NCI-H1930 (cell line): ENCODE measurements at regions not wholly inside any gene's neighbourhood (a gene's known extent, or its start where the extent isn't known, plus 50 kb on each side); places are given as distances from the start of the nearest gene placed in this dataset.
"Not testable (repeated sequence)": the region's sequence is repeated elsewhere in the genome, so short reads cannot be mapped to it uniquely, and the experiment has no call there.

ENCODE experiments used
- DNase-seq, 2 experiments: peaks; one replicate each; lab custom pipeline; 2025; lab: John Stamatoyannopoulos, UW

DNA sequence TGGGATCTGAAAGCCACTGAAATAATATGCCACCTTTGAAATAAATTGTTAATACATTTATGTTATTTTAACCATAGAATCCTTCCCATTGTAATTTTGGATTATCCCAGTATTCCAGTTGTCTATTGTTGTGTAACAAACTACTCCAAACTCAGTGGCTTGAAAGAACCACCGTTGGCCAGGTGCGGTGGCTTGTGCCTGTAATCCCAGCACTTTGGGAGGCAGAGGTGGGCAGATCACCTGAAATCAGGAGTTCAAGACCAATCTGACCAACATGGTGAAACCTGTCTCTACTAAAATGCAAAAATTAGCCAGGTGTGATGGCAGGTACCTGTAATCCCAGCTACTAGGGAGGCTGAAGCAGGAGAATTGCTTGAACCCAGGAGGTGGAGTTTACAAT is 217.6 kb downstream of the IRX2 start:
- DNase-seq: not testable (repeated sequence)

DNA sequence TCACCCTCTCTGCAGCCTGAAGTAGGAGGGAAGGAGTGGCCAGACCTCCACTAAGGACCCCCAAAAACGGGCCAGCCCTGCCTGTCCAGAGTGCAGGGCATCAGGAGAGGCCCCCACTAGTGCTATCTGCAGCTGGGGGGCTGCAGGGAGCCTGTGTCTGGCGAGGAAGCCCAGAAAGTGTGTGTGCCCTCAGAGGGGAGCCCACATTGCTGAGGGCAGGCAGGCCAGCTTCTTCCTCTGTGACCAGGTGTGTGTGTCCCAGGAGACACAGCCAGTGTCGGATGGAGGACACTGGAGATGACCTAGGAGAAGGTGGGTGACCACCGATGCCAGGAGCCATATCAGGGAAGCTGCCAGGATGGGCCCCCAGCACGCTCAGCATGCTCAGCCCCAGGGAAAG is 218.7 kb downstream of the IRX2 start:
- DNase-seq: no peak

DNA sequence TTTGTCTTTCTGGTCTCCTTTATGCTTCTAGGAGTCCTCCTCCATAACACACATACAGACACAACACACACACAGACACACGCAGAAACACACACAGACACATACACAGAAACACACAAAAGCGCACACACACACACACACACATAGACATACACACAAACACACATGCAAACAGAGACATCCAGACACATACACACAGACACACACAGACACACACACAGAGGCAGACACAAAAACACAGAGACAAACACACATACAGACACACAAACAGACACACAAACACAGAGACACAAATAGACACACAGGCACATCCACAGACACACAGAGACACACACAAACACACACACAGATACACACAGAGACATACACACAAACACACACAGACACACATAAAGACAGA is 220.2 kb downstream of the IRX2 start:
- DNase-seq: no peak

DNA sequence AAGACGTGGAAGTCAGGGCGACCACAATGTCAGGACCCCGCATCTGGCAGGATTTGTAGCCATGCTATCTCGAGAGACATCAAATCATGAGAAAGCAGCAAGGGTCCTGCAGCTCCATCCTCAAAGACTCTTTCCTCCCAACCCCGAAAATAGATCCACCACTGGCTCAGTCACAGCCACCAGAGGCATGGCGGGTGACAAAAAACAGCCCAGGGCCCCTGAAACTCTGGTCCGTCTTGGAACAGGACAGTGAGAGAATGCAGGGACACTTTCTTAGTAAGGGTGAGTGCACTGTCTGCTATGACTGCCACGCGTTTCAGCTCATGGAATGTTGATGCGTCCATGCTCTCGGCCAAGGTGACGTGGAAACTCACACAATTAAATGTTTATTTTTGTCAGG is 220.9 kb downstream of the IRX2 start:
- DNase-seq: no peak

DNA sequence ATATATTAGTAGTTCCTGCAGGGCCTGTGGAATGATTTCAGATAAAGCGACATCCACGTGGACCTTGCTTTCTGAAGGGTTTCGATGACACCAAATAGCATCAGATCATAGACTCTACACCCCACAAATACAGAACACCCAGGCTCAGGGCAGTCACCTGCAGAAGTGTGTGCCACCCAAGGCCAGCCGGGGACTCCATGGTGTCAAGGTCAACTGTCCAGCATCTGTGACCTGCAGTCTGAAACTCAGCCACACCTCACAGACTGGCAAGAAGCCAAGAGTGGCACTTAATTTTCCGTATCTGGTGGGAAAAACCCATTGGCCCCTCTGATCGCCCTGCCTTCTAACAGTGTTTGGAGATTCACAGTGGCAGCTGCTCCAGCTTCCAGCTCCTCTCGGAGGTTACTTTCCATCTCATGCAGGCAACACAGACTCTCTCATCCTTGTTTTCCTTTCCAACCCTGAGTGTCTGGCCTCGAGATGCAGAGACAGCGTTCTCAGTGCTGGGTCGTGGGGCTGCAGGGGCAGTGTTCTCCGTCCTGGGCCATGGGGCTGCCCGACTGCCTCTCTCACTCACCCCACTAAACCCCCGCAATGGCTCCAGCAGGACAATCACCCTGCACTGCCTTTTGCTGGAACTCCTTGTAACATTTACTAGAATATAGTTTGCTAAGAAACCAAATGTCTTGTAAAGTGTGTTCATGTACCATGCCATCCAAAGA is 221.9 kb downstream of the IRX2 start:
- DNase-seq: no peak

DNA sequence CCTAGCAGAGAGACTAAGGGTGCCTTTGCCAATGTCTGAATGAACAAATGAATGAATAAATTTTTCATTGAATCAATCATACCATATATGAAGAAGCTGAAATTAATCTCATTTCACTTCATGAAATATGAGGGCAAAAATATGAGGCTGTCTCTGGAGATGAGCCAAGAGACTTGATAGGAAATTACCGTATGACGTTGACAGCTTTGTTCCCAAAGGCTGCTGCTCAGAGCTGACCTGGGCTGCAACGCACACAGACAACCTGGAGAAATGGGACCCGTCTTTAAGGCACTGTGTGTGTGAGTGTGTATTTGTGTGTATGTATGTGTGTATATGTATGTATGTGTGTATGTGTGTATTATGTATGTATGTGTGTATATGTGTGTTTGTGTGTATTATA is 226.1 kb downstream of the IRX2 start:
- no peak for DNase-seq

DNA sequence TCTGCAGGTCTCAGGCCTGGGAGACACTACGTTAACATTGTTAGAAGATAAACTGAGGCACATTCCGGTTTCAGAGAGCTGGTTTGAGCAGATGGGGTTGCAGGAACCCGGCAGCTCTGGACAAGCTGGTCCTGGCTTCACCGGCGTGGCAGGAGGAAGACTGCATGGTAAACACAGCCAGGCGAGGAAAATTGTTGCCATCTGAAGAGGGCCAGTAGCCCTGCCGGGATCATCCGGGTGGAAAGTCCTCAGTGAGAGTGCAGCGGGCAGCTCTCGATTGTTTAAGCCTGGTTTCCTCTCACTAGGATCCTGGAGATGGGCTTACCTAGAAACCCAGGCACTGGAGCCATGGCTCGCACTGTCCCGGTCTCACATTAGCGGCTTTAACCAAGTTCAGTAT is 226.9 kb downstream of the IRX2 start:
- DNase-seq: no peak

DNA sequence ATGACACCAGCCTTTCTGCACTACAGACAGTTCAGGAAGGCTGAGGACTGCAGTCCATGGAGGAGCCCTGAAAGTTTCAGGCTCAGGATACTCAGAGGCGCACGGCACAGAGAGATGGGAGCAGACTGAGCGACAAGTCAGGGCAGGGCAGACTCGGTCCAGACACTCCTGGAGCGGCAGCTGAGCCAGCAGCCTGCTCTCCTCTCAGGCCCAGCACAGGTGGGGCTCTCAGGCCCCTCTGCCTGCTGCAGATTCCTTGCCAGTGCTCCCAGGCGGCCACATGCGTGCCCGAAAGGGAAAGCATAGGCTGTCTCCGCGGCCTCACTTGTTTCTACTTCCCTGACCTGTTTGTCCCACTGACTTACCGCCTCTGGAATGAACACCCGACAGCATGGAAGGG is 228.3 kb downstream of the IRX2 start:
- no peak for DNase-seq

DNA sequence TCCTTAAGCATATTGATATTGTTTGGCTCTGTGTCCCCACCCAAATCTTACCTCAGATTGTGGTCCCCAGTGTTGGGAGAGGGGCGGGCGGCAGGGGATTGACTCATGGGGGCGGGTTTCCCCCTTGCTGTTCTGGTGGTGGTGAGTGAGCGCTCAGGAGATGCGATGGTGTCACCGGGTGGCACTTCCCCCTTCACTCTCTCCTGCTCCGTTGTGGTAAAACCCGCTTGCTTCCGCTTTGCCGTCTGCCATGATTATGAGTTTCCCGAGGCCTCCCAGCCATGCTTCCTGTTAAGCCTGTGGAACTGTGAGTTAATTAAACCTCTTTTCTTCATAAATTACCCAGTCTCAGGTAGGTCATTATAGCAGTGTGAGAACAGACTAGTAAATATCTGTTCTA is 229.1 kb downstream of the IRX2 start:
- no peak for DNase-seq

DNA sequence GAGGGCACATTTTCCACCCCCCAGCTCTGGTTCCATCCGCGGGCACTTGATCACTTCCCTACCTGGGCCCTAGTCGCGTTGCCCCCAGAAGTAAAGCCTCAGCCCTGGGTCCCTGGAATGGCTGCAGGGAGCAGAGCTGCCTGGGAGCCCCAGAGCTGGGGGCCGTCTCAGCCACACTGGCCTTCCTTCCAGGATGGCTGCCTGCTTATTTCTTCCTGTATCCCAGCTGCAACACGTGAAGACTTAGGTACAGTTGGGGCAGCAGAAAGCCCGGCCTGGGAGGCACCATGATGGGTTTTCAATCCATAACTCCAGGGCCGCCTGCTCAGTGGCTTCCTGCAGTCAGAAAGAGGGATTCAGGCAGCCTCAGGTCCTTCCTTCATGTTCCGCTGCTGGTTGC is 232.3 kb downstream of the IRX2 start:
- no peak for DNase-seq

DNA sequence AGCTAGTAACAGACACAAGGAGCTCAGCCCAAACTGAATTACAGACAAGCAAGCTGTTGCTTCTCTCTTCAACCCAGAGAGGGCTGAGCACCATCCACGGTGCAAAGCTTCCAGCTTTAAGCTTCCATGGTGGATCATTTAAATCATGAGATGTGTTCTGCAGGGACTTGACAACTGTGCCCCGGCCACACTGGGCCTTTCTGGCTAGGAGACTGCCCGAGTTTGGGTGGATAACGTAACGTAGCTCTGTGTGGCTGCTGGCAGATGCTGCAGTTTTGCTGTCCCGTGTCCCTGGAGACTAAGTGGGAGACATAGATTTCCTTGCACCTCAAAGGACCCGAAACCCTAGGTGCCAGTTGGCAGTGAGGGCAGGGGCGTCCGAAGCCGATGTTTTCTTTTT is 234.0 kb downstream of the IRX2 start:
- DNase-seq: no peak

DNA sequence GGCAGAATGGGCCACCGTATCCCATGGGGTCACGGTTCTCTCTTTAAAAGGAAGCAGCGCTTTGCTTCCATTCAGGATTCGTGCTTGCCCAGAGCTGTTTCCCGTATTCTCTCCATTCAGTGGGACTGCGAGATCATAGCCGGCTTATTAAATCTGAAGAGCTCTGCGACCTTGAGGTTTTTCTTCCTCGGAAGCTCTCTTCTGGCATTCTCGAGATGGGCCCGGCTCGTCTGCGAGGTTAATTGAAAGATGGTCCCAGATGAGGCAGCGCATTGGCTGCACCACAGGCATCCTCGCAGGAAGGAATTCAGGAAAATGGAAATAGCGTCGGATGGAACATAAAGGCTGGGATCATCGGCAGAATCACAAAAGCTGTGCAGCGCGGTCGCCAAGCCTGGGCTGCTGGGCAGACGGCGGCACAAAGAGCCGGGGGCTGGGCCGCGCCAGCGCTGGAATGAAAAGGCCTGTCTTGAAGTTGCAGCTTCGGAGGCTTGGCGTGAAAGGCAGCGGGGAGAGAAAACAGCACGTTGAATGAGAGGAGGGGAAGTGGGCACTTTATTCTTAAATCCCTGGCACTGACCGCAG is 236.2 kb downstream of the IRX2 start:
- DNase-seq: no peak

DNA sequence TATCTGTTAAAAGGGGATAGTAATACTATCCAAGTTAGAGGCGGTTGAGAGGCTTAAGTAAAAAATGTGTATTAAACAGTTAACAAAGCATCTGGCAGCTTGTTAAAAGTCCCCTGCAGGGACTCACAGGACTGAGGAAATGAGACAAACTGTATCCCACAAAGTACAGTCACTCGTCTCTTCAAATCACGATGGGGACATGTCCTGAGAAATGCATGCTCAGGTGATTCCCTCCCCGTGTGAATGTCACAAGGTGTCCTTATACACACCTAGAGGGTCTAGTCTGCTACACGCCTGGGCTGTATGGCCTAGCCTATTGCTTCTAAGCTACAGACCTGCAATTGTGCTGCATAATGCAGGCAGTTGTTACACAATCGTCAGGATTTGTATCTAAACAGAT is 237.0 kb downstream of the IRX2 start:
- DNase-seq: no peak

DNA sequence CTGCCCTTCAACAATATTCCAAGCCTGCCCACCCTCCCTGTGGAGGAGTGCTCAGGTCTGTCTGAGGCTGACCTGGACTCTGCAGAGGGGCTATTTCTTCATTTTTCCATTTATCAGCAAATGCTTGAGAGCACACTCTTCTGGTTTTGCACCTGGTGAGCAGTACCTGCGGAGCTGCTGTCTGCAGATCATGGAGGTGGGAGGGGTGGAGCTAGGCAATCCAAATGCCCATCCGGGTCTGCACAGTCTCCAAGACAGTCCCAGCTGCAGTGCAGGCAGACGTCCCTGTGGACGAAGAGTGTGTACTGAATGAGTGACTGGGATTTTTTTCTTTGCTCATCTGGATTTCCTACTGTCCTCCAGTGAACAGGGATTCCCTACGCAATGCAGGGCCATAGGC is 239.8 kb downstream of the IRX2 start:
- DNase-seq: no peak

DNA sequence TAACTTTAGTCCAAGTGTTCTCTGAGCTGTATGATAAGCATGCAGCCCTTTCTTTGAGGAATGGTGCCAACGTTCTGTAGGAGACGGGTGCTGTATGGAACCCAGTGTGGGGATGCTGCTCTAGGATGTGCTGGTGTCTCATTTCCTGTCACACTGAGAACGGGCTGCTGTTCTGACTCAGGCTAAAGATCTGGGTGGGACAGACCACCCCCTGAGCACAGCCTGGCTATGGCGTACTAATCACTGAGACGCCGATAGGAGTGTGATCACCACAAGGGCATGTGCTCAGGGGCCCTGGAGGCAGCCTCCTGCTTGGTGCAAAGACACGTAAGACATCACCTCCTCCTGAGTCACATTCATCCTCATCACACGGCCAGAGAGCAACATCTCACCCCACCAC is 240.4 kb downstream of the IRX2 start:
- no peak for DNase-seq

DNA sequence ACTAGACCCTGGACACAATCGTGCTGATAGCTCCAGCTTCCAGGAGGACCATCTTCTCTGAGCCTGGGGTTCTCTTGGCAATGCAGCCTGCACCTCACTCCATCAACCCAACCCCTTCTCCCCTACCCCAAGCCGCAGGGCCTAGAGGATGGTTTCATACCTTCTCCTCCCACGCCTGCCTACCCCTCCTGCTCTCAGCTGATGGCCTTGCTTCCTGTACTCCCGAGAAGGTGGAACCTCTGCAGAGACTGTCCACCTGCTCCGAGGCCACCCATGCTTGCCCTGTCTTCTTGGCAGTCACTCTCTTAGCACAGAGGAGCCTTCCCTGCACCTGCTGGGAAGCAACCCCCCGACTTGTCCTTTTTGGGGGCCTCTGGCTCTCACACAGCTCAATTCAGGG is 241.9 kb downstream of the IRX2 start:
- DNase-seq: no peak

DNA sequence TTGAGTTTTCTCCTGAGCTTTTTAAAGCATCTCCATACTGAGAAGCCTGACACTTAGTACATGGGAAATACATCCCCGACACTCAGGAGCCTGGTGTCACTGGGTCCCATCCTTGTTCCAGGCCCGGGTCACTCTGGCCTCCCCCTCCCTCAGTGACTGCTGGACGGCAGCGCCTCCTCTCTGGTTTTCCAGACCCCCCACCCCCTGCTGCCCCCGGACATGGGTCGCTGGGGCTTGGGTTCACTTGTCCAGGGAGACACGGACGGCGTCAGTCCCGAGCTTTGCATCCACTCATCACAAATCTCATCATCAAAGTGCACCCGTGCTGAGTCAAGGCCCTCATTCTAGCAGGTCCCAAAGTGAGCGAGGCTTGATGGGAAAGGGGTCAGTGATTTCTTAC is 243.0 kb downstream of the IRX2 start:
- DNase-seq: no peak

DNA sequence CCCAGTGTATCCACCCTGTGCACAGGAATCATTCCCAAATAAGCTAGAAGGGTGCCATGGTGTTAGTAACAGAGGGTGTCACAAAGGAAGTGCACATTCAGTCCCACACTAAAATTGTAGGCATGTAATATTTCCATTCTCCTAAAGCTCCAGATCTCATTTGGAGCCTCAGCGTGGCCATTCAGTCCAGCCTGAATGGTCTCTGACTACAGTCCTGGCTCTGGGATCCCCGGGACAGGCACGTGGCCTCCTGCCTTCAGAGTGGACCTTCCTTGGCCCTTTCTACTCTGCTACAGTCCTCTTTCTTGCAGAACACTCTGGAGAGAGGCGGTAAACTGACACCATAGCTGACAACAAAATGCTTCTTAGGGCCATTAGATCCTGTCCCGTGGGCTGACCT is 243.9 kb downstream of the IRX2 start:
- no peak for DNase-seq

DNA sequence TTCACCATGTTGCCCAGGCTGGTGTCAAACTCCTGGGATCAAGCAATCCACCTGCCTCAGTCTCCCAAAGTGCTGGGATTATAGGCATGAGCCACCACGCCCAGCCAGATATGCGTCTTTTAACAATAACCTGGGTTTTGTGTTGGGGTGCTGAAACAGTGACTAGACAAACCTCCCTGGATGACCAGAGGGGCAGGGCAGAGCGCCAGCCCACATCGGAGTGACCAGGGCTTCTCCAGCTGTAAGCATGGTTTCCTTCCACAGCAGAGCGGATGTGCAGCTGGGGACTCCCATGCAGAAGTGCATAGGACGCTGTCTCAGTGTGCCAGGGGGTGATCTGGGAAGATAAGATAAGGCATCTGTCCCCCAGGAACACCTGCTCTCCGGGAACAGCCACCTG is 244.9 kb downstream of the IRX2 start:
- no peak for DNase-seq

DNA sequence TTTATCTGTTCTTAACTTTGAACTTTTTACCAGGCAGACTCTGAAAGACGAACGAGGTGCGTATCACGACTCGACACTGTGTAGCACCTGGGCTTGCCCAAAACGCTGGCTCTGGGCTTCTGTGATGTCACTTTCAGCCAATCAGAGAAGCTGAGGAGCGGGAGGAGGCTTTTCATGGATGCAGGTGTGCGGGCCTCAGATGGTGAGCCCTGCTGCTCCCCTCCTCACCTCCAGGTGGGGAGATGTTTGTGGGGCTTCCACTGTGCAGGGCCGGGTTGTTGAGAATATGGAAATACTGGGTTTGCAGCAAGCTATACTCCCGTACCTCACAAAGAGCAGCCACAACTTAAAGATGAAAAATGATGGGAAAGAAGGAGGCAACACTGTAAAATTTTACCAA is 246.3 kb downstream of the IRX2 start:
- no peak for DNase-seq

DNA sequence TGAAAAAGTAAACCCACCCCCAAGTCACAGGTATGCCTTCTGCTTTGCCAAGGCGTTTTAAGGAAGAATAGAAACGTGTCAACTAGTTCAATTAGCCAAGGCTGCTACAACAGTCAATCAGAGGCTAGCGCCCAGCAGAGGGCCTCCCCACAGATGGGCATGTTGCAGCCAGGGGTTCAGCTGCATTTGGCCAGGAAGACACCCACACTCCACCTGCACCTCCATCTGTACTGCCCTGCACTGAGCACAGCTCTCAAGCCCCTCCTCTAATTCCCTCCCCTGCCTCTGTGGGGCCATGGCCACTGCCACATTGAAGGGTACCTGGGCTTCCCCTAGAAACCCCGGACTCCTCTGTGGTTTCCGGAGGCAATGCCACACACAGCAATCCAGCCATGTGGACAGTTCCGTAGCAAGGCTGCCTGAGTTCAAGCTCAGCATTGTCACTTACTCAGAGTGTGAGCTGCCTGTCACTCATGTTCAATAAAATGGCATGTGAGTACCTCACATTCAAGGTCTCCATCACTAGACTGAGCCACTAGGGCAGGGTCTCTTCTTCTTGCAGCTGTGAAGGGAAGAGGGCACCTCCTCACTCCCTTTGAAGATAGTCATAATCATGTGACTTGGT is 248.4 kb downstream of the IRX2 start:
- DNase-seq: no peak

DNA sequence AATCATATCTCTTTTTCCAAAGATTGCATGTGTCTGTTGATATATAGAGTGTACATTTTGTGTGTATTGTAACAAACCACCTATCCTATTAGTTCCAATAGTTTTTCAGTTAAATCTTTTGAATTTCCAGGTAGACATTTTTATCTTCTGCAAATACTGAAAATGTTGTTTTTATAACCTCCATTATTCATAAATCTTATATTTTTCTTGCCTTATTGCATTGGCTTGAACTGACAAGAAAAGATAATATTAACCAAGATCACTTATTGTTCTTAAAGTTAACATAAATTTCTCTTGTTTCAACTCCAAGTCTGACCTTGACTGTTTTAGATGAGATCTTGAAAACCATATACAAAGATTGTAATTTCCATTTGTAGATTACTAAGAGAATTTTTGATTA is 251.6 kb downstream of the IRX2 start:
- no peak for DNase-seq

DNA sequence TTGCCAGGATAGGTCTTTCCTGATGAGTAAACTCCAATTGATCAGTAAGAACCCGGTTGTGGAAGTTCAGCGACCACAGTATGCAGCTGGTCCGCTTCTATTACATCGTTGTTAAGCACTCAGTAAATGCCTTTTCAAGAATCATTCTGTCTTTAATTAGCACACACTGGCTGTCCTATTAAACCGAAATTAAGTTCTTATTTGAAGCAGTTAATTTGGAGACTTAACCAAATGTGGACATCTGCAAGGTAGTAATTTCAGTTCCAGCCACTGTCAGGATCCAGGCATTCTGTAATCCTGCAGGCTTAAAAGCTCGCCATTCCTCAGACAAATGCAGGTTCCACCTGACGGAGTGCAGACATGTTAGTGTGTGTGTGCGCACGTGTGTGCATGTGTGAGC is 254.6 kb downstream of the IRX2 start:
- DNase-seq: no peak

DNA sequence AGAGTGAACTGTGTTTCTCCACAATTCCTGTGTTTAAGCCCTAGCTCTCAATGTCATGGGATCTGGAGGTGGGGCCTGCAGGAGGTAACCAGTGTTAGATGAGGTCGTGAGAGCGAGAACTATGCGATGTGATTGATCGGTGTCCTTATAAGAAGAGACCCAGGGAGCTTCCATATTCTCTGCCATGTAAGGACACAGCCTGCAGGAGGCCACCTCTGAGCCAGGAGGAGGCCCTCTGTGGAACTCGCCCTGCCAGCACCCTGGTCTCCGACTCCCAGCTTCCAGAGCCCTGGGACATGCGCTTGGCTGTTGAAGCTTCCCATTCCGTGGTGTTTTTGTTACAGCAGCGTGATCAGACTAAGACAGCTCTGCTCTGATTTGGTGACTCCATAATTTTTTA is 255.4 kb downstream of the IRX2 start:
- DNase-seq: no peak
